Stimulated activated naive CD4-positive, alpha-beta T cell treated with Interleukin-2 at 50 U/mL for 16 hours (primary cell): ENCODE measurements at regions not wholly inside any gene's neighbourhood (a gene's known extent, or its start where the extent isn't known, plus 50 kb on each side); places are given as distances from the start of the nearest gene placed in this dataset.
"Not testable (repeated sequence)": the region's sequence is repeated elsewhere in the genome, so short reads cannot be mapped to it uniquely, and the experiment has no call there.

ENCODE experiments used
- DNase-seq: peaks from one replicate; lab custom pipeline; 2025; lab: John Stamatoyannopoulos, UW

DNA sequence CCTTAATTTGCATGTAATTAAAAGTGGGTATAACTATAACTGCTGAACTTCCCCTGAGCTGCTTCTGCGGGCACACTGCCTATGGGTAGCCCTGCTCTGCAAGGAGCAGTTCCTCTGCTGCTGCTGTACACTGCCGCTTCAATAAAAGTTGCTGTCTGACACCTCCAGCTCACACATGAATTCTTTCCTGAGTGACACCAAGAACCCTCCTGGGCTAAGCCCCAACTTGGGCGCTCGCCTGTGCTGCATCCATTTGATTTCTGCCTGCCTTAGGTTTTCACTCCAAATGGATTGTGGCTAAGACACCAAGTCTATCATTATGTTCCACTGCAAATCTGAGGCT lies 215.7 kb downstream of the ANAPC1 start:
- no peak for DNase-seq

- no peak for DNase-seq
Measured at GRCh38 chr2:111668741-111669140, 215.3 kb downstream of the ANAPC1 start.

GRCh38 chr2:111669928-111670695 lies 213.9 kb downstream of the ANAPC1 start:
- no peak for DNase-seq

DNA sequence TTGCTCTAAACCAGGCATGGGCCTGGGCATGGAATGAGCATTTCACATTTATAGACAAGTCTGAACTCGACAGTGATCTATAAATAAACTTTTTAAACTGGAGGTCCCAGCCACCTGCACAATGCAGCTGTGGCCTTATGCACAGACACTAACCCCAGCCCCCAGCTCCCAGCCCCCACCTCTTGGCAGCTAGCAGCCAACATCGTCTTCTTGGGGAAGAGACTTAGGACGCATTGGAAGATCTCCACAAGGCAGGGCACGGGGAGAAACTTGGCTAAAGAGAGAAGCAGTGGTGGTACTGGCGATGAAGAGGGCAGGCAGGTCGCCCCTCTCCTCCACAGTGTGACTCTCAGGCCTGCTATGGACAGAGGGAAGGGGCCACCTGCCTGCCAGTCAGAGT lies 213.2 kb downstream of the ANAPC1 start:
- no peak for DNase-seq

DNA sequence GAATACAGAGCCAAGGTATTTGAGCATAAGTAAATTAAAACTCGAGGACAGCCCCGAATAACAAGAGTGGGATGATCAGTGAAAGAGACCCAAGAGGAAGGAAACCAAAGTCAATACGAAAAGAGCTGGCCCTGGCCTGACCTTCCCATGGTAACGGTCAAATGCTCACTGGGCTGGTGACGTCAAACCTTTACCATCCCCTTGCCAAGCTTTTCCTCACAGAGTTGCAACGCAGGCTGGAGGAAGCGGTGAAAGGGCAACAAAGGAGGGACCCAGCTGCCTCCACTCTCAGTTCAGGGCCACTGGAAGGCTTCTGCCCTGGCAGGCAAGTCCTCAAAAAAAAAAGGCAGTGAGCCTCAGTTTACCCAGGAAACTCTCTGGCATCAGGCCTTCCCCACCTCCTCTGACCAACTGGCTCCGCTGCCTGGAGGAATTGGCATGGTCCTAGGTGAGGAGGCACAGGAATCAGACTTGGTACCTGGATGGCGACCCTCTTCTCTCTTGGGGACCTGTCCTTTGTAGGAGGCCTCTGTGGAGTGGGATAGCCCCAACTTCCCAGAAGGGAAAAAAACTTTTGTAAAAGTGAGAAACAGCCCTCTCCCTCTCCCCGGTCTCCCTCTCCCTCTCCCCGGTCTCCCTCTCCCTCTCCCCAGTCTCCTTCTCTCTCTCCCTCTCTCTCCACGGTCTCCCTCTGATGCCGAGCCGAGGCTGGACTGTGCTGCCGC lies 212.4 kb downstream of the ANAPC1 start:
- DNase-seq = no peak

DNA sequence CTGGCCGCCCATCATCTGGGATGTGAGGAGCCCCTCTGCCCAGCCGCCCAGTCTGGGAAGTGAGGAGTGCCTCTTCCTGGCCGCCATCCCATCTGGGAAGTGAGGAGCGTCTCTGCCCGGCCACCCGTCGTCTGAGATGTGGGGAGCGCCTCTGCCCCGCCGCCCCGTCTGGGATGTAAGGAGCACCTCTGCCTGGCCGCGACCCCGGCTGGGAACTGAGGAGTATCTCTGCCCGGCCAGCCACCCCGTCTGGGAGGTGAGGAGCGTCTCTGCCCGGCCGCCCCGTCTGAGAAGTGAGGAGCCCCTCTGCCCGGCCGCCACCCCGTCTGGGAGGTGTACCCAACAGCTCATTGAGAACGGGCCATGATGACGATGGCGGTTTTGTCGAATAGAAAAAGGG lies 211.4 kb downstream of the ANAPC1 start:
- DNase-seq = not testable (repeated sequence)

- DNase-seq = no peak
Measured at GRCh38 chr2:111673526-111673925, 210.5 kb downstream of the ANAPC1 start.

DNA sequence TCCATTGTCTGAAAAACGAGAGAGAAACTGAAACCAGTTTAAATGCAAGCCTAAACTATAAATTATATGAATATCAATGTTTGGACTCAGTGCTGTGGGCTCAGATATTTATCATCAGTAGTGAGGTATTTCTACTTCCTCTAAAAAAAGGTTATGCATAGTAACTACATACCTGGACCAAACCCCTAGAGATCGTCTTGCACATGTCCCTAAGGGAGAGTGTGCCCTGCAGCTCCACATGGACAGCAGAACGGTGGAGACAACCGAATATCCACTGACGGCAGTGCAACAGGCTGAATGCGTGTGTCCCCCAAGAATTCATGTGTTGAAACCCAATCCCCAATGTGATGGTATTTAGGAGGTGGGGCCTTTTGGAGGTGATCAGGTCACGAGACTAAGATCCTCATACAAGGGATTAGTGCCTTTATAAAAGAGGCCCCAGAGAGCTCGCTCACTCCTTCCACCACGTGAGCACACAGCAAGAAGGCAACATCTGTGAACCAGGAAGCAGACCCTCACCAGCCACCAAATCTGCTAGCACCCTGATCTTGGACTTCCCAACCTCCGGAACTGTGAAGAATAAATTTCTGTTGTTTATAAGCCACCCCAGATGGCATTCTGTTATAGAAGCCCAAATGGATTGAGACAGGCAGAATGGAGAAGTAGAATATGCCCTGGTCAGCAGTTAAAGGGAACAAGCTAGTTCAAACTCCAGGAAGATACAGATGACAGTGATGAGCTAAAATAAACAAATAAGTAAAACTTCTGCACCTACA lies 208.4 kb downstream of the ANAPC1 start:
- DNase-seq = no peak

GRCh38 chr2:111676291-111676822 lies 207.6 kb downstream of the ANAPC1 start:
- DNase-seq = no peak

DNA sequence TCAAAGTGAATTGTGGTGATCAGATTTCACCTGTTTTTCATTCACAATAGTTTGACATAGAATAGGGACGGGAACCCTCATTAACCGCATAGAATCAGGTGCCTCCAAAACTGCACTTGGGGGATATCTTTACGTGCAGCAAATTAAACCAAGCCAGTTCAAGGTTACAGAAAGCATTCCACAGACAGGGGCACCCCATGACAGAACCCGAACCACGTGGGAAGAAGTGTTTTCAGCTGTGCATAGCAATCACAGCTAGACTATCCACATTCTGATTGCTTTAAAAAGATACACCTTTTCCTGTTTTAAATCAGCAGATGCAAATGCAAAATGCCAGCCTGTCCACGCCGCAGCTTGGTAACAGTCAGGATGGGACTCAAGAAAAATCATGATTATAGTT lies 205.8 kb downstream of the ANAPC1 start:
- no peak for DNase-seq

- DNase-seq = no peak
Measured at GRCh38 chr2:111678651-111679050, 205.3 kb downstream of the ANAPC1 start.

DNA sequence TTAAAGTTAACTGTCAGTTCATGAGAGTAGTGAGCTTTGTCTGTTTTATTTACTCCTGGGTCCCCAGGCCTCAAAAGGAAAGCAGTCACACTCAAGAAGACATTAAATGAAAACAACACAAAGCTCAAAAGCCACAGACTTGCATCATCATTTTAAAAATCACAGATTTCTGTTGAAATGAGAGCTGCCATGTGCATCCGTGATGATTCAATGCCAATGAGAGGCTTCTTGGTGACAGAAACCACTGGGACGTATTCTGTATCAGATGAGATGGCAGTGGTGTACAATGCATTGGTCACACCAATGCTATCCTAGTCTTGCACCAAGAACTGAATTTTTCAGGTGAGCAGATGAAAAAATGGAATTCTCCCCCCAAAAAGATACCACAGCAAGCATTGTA lies 204.8 kb downstream of the ANAPC1 start:
- no peak for DNase-seq

DNA sequence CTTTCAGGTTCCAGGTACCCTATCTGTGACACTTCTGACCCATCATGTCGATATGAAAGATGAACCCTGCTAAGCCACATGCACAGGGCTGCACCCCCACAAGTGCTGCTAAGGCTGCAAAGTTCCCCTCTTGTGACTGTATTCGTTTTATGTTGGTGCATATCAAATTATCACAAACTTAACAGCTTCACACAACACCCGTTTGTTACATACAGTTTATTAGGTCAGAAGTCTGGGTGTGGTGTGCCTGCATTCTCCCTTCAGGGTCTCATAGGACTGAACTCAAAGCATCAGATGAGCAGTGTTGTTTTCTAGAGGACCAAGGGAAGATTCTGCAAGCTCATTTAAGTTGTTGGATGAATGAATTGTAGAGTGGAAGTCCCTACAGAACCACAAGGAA lies 199.4 kb downstream of the ANAPC1 start:
- no peak for DNase-seq

- no peak for DNase-seq
Measured at GRCh38 chr2:111685342-111685741, 198.7 kb downstream of the ANAPC1 start.

GRCh38 chr2:111686994-111687393 lies 197.0 kb downstream of the ANAPC1 start:
- no peak for DNase-seq

DNA sequence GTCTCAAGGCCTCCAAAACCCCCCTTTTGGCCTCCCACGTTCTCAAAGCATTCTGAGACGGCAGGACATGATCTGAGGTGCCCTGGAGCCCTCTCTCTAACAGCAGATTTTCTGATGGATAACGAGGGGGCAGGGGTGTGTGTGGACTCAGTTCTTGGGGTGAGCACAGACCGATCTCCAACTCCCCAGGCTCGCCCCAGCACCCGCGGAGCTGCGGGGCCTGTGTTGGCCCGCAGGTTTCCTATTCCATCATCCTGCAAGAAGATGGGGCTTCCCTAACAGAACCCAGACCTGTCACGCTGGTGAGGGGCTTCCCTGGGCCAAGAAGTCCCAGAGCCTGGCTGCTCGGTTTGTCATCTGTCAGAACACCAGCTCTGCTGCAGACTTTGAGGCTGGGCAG lies 196.1 kb downstream of the ANAPC1 start:
- DNase-seq = no peak

GRCh38 chr2:111688482-111688881 lies 195.5 kb downstream of the ANAPC1 start:
- no peak for DNase-seq

GRCh38 chr2:111689174-111689573 lies 194.8 kb downstream of the ANAPC1 start:
- no peak for DNase-seq

DNA sequence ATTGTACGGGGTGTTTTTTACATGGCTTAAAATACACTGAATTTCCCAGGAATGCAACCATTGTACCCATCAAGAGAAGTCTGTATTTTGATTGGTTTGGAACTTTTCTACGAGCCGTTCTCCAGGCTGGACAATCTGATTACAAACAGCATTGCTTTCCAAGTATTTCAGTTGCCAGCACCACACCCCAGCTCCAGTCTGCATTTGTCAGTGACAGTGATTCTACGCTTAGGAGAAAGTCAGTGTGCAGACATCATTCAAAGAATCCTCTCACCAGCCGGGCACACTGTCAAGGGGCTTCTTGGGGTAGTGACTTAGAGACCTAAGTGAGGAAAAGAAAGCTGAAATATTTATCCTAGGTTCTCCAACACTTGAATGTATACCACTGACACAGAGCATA lies 194.1 kb downstream of the ANAPC1 start:
- DNase-seq = no peak

DNA sequence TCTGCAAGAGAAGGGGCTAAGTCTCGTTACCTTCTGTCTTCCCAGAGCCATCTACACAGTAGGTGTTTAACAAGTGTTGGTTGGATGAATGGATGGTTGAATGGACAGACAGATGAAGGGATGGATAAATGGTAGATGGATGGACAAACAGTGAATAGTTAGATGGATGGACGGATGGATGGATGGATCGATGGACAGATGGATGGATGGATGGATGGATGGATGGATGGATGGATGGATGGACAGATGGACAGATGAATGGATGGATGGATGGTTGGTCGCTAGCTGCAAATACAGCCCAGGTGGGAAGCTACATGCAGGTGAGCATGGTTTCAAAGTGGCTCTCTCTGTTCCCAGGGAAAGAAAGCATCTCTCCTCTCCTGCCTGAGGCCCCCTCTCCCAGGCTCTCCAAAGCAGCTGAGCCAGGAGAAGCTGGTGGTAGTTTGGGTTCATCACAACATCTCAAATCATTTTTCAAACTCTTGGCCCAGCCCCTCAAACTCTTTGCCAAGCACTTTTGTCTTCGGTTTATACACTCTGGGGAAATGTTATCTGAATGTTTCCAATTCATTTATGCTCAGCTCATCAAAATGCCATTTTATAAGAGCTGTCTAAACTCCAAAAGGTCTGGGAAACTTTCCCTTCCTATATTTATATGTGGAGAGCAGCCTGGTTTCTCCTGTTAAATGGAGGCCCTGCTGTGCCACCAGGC lies 192.7 kb downstream of the ANAPC1 start:
- no peak for DNase-seq

GRCh38 chr2:111692311-111692710 lies 191.7 kb downstream of the ANAPC1 start:
- no peak for DNase-seq

GRCh38 chr2:111694700-111695101 lies 189.3 kb downstream of the ANAPC1 start:
- DNase-seq = no peak
